WTC11 (cell line): ENCODE measurements at regions not wholly inside any gene's neighbourhood (a gene's known extent, or its start where the extent isn't known, plus 50 kb on each side); places are given as distances from the start of the nearest gene placed in this dataset.
A peak's percentile ranks its signal among the peaks of the same experiment; 100 is the strongest.

ENCODE experiments used
- ATAC-seq: fragments of 200-7000 bp; cut with Tn5 transposase; 2 replicates; pipeline ENCODE4 v1.10.0; 2021; ENCODE audit warnings: mild to moderate bottlenecking, moderate library complexity
- CTCF ChIA-PET: fragments of 300-600 bp; sonication (Branson Sonifier 250); formaldehyde crosslinking; loops from one replicate; lab custom pipeline; 2021; ENCODE audit warnings: antibody characterized with exemption; lab: Charles Lee
- POLR2A ChIA-PET: fragments of 350-600 bp; sonication (Branson Sonifier 250); formaldehyde crosslinking; loops from one replicate; lab custom pipeline; 2021; ENCODE audit warnings: antibody characterized with exemption; lab: Charles Lee
- DNase-seq: peaks from one replicate; pipeline ENCODE4 v3.0.0; 2021; ENCODE audit warnings: low spot score
- H3K27ac Mint-ChIP-seq: 2 replicates; pipeline ENCODE4 v1.8.0; 2021; ENCODE audit warnings: mixed read lengths
- H3K27me3 Mint-ChIP-seq: 2 replicates; pipeline ENCODE4 v1.8.0; 2021; ENCODE audit warnings: low read depth, mild to moderate bottlenecking, moderate library complexity, mixed read lengths
- H3K36me3 Mint-ChIP-seq: 2 replicates; pipeline ENCODE4 v1.8.0; 2021; ENCODE audit warnings: mixed read lengths
- H3K4me1 Mint-ChIP-seq: 2 replicates; pipeline ENCODE4 v1.8.0; 2022; ENCODE audit warnings: mixed read lengths
- H3K4me3 Mint-ChIP-seq: 2 replicates; pipeline ENCODE4 v1.8.0; 2021; ENCODE audit warnings: mild to moderate bottlenecking, moderate library complexity, mixed read lengths
- H3K9me3 Mint-ChIP-seq: 2 replicates; pipeline ENCODE4 v1.8.0; 2021; ENCODE audit warnings: mixed read lengths
- ATF1 ChIP-seq: sonication (generic); formaldehyde crosslinking; IDR thresholded peaks from 2 replicates; pipeline ENCODE4 v1.8.1; 2023; ENCODE audit warnings: mild to moderate bottlenecking, moderate library complexity, missing genetic modification reagents
- FOXP1 ChIP-seq: sonication (generic); formaldehyde crosslinking; IDR thresholded peaks from 2 replicates; pipeline ENCODE4 v1.8.0; 2022; ENCODE audit warnings: missing genetic modification reagents, mild to moderate bottlenecking, moderate library complexity, borderline replicate concordance
- HMGA2 ChIP-seq: fragments of 250-450 bp; sonication (Bioruptor Pico); IDR thresholded peaks from 2 replicates; pipeline ENCODE4 v1.4.0; 2021; ENCODE audit warnings: mild to moderate bottlenecking, moderate library complexity
- JUN ChIP-seq: sonication (generic); formaldehyde crosslinking; IDR thresholded peaks from 2 replicates; pipeline ENCODE4 v1.8.0; 2023; ENCODE audit warnings: mild to moderate bottlenecking, missing genetic modification reagents
- MYBL2 ChIP-seq: sonication (generic); formaldehyde crosslinking; IDR thresholded peaks from 2 replicates; pipeline ENCODE4 v1.8.1; 2023; ENCODE audit warnings: mild to moderate bottlenecking, moderate library complexity, missing genetic modification reagents
- NR1H2 ChIP-seq: sonication (generic); formaldehyde crosslinking; IDR thresholded peaks from 2 replicates; pipeline ENCODE4 v1.9.0; 2021; ENCODE audit warnings: mild to moderate bottlenecking, moderate library complexity, missing genetic modification reagents
- RELA ChIP-seq: sonication (generic); formaldehyde crosslinking; IDR thresholded peaks from 2 replicates; pipeline ENCODE4 v1.8.1; 2022; ENCODE audit warnings: missing genetic modification reagents, mild to moderate bottlenecking, borderline replicate concordance
- TEAD1 ChIP-seq: sonication (generic); formaldehyde crosslinking; IDR thresholded peaks from 2 replicates; pipeline ENCODE4 v1.8.0; 2022; ENCODE audit warnings: mild to moderate bottlenecking, missing genetic modification reagents
- TF ChIP-seq, protein P1 (sequence below): sonication (generic); formaldehyde crosslinking; IDR thresholded peaks from 2 replicates; pipeline ENCODE4 v1.8.0; 2022; ENCODE audit warnings: missing genetic modification reagents
- TF ChIP-seq, protein P2 (sequence below): sonication (generic); formaldehyde crosslinking; IDR thresholded peaks from 2 replicates; pipeline ENCODE4 v1.8.0; 2023; ENCODE audit warnings: missing genetic modification reagents, mild to moderate bottlenecking, borderline replicate concordance
- TF ChIP-seq, protein P3 (sequence below): fragments of 250-450 bp; sonication (Bioruptor Pico); IDR thresholded peaks from 2 replicates; pipeline ENCODE4 v1.9.0; 2021; ENCODE audit warnings: mild to moderate bottlenecking, borderline replicate concordance
- TF ChIP-seq, protein P4 (sequence below): sonication (generic); formaldehyde crosslinking; IDR thresholded peaks from 2 replicates; pipeline ENCODE4 v1.8.1; 2022; ENCODE audit warnings: mild to moderate bottlenecking, missing genetic modification reagents, moderate library complexity, borderline replicate concordance
- TF ChIP-seq, protein P5 (sequence below): fragments of 250-450 bp; sonication (Bioruptor Pico); IDR thresholded peaks from 2 replicates; pipeline ENCODE4 v1.8.0; 2021; ENCODE audit warnings: mild to moderate bottlenecking
- TF ChIP-seq, protein P6 (sequence below): sonication (generic); formaldehyde crosslinking; IDR thresholded peaks from 2 replicates; pipeline ENCODE4 v1.8.1; 2022; ENCODE audit warnings: mild to moderate bottlenecking, moderate library complexity, missing genetic modification reagents
- TF ChIP-seq, protein P7 (sequence below): fragments of 250-450 bp; sonication (Bioruptor Pico); IDR thresholded peaks from 2 replicates; pipeline ENCODE4 v2.1.2; 2022; ENCODE audit warnings: mild to moderate bottlenecking, moderate library complexity

DNA sequence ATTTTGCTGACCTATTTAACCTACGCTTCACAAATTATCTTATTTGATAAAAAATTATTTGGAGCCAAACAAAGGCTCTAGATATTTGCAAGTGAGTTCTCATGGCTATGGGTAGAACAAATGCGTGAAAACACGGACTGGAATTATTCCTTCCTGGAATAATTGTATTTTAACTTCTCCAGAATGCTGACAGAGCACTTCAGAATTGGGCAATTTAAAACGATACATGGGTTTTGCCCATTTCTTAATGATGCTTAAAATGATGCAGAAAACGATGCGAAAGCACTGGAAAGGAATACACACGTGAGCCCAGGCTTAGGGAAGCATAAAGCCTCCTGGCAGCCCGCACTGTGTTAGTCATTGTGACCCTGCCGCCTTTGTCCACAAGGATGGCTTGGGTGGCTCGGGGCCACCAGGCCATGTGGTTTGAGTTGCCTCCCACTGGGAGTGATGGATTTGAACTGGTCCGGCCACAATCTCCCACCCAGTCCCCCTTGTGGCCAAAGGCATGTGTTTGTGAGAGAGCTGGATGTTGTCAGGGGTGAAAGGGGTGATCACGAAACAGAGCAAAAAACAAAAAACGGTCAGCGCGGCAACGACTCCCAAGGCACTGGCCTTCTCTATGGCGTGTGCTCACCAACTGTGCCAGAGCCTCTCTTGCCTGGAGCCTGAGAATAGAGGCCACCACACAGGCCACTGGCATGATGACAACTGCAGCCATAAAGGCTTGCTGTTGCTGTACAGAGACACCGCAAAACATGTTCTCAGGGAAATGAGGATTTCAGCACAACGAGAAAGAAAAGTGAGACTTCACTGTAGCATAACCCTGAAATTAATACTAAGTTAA is 234.2 kb upstream of the ADAMTS16 start:
- no peak overlapping the region for H3K4me3 Mint-ChIP-seq
- POLR2A ChIA-PET: no interaction called here
- DNase-seq: peak; percentile 47
- no peak overlapping the region for H3K27ac Mint-ChIP-seq
- ATAC-seq: peak; percentile 92
- H3K36me3 Mint-ChIP-seq: no peaks in the 10 kb centered on the region
- peaks cover 17% of the 10 kb centered on the region for H3K9me3 Mint-ChIP-seq
- CTCF ChIA-PET: interaction anchor here (0.6 to 0.7 kb wide), 5 partner anchors 15 to 308 kb away, joined by 3 to 4 read pairs (median 3); no protein-coding TSS in a partner anchor
- peaks cover 9% of the 10 kb centered on the region; the same call in 1 of the 2 replicates for H3K4me1 Mint-ChIP-seq
- no peak for TF ChIP-seq NR1H2 (CRISPR knock-in tag)
- TF ChIP-seq, protein P1, sequence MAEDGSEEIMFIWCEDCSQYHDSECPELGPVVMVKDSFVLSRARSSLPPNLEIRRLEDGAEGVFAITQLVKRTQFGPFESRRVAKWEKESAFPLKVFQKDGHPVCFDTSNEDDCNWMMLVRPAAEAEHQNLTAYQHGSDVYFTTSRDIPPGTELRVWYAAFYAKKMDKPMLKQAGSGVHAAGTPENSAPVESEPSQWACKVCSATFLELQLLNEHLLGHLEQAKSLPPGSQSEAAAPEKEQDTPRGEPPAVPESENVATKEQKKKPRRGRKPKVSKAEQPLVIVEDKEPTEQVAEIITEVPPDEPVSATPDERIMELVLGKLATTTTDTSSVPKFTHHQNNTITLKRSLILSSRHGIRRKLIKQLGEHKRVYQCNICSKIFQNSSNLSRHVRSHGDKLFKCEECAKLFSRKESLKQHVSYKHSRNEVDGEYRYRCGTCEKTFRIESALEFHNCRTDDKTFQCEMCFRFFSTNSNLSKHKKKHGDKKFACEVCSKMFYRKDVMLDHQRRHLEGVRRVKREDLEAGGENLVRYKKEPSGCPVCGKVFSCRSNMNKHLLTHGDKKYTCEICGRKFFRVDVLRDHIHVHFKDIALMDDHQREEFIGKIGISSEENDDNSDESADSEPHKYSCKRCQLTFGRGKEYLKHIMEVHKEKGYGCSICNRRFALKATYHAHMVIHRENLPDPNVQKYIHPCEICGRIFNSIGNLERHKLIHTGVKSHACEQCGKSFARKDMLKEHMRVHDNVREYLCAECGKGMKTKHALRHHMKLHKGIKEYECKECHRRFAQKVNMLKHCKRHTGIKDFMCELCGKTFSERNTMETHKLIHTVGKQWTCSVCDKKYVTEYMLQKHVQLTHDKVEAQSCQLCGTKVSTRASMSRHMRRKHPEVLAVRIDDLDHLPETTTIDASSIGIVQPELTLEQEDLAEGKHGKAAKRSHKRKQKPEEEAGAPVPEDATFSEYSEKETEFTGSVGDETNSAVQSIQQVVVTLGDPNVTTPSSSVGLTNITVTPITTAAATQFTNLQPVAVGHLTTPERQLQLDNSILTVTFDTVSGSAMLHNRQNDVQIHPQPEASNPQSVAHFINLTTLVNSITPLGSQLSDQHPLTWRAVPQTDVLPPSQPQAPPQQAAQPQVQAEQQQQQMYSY: 0 out of 2 replicates have a peak, but pooled peaks have one; percentile 25
- no peak for TF ChIP-seq HMGA2 (CRISPR knock-in tag)
- H3K27me3 Mint-ChIP-seq: peaks cover 2% of the 10 kb centered on the region

DNA sequence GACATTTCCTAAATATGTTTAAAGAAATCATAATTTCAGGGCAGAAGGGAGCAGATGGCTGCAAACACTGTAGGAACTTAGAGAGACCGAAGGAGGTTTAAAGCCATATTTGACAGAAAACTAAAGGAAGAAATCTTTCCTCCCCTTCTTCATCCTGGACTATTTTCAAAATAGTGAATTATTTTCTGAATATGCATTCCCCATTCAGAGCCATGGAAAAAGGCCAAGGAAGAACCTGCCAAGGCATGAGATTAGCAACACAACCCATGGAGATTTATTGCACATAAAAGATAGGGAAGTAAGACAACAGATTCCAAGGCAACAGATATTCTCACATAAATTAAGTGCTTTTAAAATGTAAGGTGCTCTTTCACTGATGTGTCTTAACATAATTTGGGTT is 233.3 kb upstream of the ADAMTS16 start:
- ATAC-seq (no peak), DNase-seq (no peak)
- Mint-ChIP-seq H3K36me3 (no peaks in the 10 kb centered on the region), H3K27ac (no peak overlapping the region), H3K27me3 (peaks cover 2% of the 10 kb centered on the region), H3K4me3 (no peak overlapping the region), H3K4me1 (peaks cover 9% of the 10 kb centered on the region; the same call in 1 of the 2 replicates), H3K9me3 (peaks cover 21% of the 10 kb centered on the region)
- ChIA-PET CTCF (no interaction called here), POLR2A (no interaction called here)
- TF ChIP-seq, protein P2, sequence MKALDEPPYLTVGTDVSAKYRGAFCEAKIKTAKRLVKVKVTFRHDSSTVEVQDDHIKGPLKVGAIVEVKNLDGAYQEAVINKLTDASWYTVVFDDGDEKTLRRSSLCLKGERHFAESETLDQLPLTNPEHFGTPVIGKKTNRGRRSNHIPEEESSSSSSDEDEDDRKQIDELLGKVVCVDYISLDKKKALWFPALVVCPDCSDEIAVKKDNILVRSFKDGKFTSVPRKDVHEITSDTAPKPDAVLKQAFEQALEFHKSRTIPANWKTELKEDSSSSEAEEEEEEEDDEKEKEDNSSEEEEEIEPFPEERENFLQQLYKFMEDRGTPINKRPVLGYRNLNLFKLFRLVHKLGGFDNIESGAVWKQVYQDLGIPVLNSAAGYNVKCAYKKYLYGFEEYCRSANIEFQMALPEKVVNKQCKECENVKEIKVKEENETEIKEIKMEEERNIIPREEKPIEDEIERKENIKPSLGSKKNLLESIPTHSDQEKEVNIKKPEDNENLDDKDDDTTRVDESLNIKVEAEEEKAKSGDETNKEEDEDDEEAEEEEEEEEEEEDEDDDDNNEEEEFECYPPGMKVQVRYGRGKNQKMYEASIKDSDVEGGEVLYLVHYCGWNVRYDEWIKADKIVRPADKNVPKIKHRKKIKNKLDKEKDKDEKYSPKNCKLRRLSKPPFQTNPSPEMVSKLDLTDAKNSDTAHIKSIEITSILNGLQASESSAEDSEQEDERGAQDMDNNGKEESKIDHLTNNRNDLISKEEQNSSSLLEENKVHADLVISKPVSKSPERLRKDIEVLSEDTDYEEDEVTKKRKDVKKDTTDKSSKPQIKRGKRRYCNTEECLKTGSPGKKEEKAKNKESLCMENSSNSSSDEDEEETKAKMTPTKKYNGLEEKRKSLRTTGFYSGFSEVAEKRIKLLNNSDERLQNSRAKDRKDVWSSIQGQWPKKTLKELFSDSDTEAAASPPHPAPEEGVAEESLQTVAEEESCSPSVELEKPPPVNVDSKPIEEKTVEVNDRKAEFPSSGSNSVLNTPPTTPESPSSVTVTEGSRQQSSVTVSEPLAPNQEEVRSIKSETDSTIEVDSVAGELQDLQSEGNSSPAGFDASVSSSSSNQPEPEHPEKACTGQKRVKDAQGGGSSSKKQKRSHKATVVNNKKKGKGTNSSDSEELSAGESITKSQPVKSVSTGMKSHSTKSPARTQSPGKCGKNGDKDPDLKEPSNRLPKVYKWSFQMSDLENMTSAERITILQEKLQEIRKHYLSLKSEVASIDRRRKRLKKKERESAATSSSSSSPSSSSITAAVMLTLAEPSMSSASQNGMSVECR (CRISPR knock-in tag): no peak
- TF ChIP-seq MYBL2 (CRISPR knock-in tag): no peak
- TF ChIP-seq, protein P3, sequence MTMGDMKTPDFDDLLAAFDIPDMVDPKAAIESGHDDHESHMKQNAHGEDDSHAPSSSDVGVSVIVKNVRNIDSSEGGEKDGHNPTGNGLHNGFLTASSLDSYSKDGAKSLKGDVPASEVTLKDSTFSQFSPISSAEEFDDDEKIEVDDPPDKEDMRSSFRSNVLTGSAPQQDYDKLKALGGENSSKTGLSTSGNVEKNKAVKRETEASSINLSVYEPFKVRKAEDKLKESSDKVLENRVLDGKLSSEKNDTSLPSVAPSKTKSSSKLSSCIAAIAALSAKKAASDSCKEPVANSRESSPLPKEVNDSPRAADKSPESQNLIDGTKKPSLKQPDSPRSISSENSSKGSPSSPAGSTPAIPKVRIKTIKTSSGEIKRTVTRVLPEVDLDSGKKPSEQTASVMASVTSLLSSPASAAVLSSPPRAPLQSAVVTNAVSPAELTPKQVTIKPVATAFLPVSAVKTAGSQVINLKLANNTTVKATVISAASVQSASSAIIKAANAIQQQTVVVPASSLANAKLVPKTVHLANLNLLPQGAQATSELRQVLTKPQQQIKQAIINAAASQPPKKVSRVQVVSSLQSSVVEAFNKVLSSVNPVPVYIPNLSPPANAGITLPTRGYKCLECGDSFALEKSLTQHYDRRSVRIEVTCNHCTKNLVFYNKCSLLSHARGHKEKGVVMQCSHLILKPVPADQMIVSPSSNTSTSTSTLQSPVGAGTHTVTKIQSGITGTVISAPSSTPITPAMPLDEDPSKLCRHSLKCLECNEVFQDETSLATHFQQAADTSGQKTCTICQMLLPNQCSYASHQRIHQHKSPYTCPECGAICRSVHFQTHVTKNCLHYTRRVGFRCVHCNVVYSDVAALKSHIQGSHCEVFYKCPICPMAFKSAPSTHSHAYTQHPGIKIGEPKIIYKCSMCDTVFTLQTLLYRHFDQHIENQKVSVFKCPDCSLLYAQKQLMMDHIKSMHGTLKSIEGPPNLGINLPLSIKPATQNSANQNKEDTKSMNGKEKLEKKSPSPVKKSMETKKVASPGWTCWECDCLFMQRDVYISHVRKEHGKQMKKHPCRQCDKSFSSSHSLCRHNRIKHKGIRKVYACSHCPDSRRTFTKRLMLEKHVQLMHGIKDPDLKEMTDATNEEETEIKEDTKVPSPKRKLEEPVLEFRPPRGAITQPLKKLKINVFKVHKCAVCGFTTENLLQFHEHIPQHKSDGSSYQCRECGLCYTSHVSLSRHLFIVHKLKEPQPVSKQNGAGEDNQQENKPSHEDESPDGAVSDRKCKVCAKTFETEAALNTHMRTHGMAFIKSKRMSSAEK (CRISPR knock-in tag): no peak
- TF ChIP-seq TEAD1: no peak
- TF ChIP-seq, protein P4, sequence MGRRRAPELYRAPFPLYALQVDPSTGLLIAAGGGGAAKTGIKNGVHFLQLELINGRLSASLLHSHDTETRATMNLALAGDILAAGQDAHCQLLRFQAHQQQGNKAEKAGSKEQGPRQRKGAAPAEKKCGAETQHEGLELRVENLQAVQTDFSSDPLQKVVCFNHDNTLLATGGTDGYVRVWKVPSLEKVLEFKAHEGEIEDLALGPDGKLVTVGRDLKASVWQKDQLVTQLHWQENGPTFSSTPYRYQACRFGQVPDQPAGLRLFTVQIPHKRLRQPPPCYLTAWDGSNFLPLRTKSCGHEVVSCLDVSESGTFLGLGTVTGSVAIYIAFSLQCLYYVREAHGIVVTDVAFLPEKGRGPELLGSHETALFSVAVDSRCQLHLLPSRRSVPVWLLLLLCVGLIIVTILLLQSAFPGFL: no peak
- TF ChIP-seq, protein P5, sequence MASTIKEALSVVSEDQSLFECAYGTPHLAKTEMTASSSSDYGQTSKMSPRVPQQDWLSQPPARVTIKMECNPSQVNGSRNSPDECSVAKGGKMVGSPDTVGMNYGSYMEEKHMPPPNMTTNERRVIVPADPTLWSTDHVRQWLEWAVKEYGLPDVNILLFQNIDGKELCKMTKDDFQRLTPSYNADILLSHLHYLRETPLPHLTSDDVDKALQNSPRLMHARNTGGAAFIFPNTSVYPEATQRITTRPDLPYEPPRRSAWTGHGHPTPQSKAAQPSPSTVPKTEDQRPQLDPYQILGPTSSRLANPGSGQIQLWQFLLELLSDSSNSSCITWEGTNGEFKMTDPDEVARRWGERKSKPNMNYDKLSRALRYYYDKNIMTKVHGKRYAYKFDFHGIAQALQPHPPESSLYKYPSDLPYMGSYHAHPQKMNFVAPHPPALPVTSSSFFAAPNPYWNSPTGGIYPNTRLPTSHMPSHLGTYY (CRISPR knock-in tag): no peak
- no peak for TF ChIP-seq ATF1 (CRISPR knock-in tag)
- TF ChIP-seq RELA: no peak
- TF ChIP-seq FOXP1 (CRISPR knock-in tag): no peak
- TF ChIP-seq, protein P6, sequence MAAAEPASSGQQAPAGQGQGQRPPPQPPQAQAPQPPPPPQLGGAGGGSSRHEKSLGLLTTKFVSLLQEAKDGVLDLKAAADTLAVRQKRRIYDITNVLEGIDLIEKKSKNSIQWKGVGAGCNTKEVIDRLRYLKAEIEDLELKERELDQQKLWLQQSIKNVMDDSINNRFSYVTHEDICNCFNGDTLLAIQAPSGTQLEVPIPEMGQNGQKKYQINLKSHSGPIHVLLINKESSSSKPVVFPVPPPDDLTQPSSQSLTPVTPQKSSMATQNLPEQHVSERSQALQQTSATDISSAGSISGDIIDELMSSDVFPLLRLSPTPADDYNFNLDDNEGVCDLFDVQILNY (CRISPR knock-in tag): no peak
- no peak for TF ChIP-seq JUN (CRISPR knock-in tag)
- TF ChIP-seq, protein P7, sequence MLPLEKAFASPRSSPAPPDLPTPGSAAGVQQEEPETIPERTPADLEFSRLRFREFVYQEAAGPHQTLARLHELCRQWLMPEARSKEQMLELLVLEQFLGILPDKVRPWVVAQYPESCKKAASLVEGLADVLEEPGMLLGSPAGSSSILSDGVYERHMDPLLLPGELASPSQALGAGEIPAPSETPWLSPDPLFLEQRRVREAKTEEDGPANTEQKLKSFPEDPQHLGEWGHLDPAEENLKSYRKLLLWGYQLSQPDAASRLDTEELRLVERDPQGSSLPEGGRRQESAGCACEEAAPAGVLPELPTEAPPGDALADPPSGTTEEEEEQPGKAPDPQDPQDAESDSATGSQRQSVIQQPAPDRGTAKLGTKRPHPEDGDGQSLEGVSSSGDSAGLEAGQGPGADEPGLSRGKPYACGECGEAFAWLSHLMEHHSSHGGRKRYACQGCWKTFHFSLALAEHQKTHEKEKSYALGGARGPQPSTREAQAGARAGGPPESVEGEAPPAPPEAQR (CRISPR knock-in tag): no peak
